RPMI7951 (cell line): ENCODE measurements at regions not wholly inside any gene's neighbourhood (a gene's known extent, or its start where the extent isn't known, plus 50 kb on each side); places are given as distances from the start of the nearest gene placed in this dataset.
"Not testable (repeated sequence)": the region's sequence is repeated elsewhere in the genome, so short reads cannot be mapped to it uniquely, and the experiment has no call there.

Experiments
- DNase-seq: peaks from one replicate; pipeline ENCODE4 v3.0.0-alpha.2; 2012; ENCODE audit warnings: low read depth

GRCh38 chr13:37302686-37303085 lies 197.2 kb upstream of the CSNK1A1L start:
- DNase-seq: no peak

GRCh38 chr13:37295573-37295972 lies 190.1 kb upstream of the CSNK1A1L start:
- DNase-seq: no peak

DNA sequence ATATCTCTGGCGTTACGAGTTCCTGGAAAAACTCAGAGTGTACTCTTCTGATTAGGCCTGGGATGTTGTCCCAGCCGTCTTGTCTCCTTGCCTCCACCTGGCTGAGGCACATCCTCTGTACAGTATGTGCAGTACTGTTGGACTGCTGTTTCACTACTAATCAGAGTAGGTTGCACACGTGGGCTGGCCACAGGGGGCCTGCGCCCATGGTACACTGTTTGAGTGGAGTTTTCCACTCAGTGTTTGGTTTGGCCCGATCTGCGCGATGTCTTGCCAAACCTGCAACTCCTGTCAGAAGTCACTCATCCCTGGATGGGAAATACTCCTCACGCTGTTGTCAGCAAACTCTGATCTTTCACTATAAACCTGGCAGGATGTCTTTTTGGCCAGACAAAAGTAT lies 189.6 kb upstream of the CSNK1A1L start:
- DNase-seq: no peak

- DNase-seq: no peak
These were observed 189.0 kb upstream of the CSNK1A1L start for GRCh38 chr13:37294472-37294871.

DNA sequence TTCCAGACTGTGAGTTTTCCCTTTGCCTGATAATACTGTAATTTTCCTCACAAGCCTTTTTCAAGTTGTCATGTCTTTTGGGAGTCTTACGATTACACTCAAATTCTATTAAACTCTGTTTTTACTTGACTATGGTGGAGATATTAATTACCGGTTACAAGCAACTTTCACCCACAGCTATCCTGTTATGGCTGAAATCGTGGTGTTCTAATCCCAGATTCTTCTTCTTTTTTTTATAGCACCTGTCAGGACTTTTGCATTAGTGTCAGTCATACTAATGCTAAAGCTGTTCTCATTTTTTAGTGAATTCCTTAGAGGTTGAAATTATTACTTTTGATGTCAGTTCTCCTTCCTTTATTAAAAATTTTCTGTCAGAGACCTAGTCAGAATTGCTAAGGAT lies 187.8 kb upstream of the CSNK1A1L start:
- no peak for DNase-seq

DNA sequence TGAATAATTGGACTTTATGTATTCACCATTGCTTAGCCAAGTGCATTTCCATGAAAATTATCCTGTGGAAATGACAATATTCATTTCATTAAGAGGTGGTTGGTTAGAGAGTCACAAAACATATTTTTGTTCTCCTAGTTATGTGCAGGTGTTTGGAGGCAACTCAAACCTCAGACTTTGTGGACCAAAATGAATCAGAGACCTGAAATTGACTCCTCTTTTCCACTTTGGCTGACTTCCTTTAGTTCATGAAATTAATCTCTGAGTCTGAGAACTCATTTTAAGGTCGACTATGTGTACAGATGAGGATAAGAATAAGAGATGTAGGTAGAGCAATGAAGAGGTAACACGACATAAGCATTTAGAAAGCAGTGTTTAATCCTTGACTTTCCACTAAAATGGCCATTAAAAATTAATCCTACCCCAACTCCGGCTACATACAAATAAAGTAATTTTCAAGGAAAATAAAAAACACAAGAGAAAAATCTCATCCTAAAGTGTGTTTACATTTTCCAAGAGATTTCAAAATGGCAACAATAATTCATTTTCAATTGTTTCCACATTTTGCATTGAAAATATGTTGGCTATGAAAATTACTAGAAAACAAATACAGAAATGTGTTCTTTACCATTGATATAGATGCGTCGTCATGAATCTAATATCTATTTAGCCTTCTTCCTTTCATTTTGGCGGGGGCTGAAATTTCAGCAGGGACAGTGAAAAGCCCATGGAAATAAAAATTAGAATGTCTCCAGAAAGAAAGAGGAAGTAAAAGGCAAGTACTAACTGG lies 185.4 kb upstream of the CSNK1A1L start:
- DNase-seq: no peak

- no peak for DNase-seq
These were observed 183.9 kb upstream of the CSNK1A1L start for GRCh38 chr13:37289212-37289935.

DNA sequence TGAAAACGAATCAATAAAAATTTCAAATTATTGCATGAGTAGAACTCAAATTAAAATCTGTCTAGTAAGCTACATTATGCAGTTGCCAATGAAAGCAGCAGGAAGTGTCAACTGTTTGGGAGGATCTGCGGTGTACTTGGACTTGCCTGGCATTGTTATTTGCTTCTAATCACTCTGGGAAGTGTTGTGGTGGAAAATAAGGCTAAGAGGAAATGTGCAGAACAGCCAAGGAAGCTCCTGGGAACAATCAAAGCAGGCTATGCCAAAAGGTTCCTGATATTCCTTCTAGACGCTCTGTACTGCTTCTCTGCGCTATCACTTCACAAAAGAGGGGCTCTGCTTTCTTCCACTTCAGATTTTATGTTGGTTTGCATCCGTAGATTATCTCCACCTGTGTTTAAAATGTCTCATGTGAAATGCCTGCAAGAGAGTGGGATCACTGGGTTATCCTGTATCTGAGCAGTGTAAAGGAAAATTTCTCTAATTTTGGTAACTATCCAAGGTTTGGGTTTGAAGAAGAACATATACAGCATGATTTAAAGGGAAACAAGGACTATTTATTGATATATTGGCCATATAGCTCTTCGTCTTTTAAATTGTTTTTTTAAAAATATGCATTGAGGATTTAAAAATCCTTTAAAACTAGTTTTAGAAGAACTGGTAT lies 182.7 kb upstream of the CSNK1A1L start:
- DNase-seq: no peak

DNA sequence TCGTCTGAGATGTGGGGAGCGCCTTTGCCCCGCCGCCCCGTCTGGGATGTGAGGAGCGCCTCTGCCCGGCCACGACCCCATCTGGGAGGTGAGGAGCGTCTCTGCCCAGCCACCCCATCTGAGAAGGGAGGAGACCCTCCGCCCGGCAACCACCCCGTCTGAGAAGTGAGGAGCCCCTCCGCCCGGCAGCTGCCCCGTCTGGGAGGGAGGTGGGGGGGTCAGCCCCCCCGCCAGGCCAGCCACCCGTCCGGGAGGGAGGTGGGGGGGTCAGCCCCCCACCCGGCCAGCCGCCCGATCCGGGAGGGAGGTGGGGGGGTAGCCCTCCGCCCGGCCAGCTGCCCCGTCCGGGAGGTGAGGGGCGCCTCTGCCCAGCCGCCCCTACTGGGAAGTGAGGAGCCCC lies 174.8 kb upstream of the CSNK1A1L start:
- DNase-seq: not testable (repeated sequence)

DNA sequence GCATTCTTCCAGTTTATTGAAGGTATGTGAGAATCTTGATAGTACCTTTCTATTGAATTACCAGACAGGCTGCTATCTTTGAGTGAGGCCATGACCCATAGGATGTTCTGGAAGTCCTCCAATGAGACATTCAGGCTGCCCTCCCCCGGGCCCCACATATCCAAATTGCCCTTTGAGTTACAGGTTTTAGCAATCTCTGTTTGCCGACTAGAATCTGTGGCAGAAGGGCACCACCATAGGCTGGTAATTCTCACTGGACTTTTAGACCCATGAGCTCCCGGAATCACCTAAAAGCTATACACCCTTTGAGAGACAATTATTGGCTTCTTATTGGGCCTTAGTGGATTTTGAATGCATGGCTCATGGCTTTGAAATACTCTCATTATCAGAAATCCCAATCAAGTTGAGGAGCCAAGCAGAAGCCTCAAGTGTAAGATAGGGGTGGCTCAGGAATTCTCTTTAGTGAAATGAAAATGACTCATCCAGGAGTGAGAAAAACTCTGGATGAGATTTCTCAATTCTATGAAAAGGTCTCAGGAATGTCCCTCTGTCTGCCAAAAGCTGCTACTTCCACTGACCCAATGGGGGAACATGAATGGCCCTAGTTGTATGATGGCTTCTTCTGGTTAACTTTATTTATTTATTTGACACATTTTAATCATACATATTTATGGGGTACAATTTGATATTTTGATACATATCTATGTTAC lies 172.1 kb upstream of the CSNK1A1L start:
- peak; percentile 31 for DNase-seq

- no peak for DNase-seq
These were observed 171.5 kb upstream of the CSNK1A1L start for GRCh38 chr13:37277007-37277406.

DNA sequence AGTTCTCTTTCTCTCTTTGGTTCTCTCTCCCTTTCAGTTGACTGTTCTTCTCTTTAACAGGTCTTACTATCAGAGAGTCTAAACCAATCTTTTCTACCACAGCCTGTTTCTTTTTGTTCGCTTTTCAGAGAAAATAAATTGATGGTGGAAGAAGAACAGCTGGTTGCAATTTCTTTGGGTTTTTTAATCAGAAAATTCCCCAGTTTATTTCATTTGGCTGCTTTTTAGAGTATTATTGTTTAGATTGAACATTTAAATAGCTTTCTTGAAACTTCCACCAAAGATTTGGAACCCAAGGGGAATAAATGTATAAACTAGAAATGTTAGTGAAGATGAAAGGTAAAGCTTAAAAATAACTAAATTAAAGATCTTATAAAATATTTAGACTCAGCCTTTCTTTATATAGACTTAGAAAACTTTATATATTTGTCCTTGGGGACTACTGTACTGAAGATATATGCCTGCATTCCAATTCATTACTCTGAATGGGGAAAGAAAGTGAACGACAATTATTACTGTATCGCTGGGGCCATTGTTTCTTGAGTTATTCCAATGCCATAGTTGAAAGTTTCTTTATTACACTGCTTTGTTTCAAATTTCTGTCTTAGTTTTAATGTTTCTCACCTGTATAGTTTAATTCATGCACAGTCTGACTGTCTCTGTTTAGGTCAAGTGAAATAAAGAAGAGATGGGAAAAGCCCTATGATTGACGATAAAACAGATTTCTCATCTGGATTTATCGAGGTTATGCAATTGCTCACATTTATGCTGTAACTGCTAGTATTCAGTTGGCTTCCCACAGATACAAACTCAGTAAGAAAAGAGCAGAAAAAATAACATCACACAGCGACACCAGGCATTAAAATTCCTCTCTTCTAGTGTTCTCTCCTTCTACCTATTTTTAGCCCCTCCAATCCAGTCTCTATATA lies 169.4 kb upstream of the CSNK1A1L start:
- DNase-seq: no peak

- no peak for DNase-seq
These were observed 168.4 kb upstream of the CSNK1A1L start for GRCh38 chr13:37273836-37274235.

DNA sequence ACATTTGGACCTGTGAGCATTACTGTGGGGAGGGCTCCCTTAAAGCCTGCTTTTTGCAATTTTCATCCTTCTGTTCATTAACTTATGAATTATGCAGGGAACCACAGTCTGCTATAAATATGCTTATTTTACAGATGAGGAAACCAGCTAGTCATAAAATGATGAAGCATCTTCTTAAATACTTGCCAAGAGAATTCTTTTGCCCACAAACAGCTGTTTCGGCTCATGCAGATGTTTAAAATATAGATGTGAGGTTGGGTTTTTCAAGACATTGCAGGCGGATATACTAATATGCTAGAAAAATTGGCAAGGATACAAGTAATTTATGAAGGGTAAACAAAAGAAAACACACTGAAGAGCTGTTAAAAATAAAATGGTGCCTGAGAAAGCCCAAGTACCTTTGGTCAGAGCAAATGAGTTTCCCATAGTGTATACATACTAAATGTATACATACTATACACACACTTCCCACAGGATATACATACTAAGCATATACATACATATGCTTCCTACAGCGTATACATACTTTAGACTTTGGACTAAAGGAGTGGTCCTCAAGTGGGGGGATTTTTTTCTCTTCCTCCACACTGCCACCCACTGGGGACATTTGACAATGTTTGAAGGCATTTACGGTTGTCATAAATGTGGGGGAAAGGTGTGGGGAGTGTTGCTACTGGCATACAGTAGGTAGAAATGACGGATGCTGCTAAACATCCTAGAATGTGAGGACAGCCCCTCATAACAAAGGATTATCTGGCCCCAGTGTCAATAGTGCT lies 164.9 kb upstream of the CSNK1A1L start:
- DNase-seq: no peak

DNA sequence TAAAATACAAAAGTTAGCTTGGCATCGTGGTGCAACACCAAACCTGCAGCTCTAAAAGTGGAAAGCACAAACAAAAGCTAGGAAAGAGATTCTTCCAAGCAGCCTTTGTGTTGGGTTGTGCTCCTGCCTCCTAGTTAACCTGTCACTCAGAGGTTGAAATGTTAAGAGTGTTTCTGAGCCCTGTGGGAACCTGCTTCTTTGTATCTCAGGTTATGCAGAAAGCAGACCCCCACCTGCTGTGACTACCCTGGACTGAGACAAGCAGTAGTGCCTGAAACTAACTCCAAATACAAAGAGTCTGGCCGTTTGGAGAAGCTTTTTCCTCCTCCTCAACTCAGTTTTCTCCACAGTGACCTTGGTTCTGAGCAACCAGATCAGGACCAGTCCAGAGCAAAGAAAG lies 158.4 kb upstream of the CSNK1A1L start:
- no peak for DNase-seq

GRCh38 chr13:37257706-37258105 lies 152.2 kb upstream of the CSNK1A1L start:
- no peak for DNase-seq

- no peak for DNase-seq
These were observed 151.6 kb upstream of the CSNK1A1L start for GRCh38 chr13:37257051-37257450.

GRCh38 chr13:37241786-37242185 lies 136.3 kb upstream of the CSNK1A1L start:
- peak; percentile 64 for DNase-seq

GRCh38 chr13:37230346-37230745 lies 124.9 kb upstream of the CSNK1A1L start:
- no peak for DNase-seq

- no peak for DNase-seq
These were observed 124.5 kb upstream of the CSNK1A1L start for GRCh38 chr13:37229931-37230330.
